IMR-90 (cell line): ENCODE measurements at regions not wholly inside any gene's neighbourhood (a gene's known extent, or its start where the extent isn't known, plus 50 kb on each side); places are given as distances from the start of the nearest gene placed in this dataset.

ENCODE experiments used
- ATAC-seq: fragments of 200-7000 bp; cut with Tn5 transposase; 2 replicates; pipeline ENCODE4 v1.9.1; 2020; ENCODE audit warnings: low read depth, mild to moderate bottlenecking, moderate library complexity
- BruUV-seq: library from RNA; stranded (reverse); fragments of 400-500 nt; replicated peaks from 2 replicates; lab custom pipeline; 2021; lab: Mats Ljungman, UMichigan
- CTCF ChIA-PET: fragments of 300-600 bp; formaldehyde crosslinking; extraction: SDS; loops from one replicate; lab custom pipeline; 2021; ENCODE audit warnings: antibody characterized with exemption; lab: Yijun Ruan, JAX
- POLR2A ChIA-PET: fragments of 300-600 bp; sonication (Branson Sonifier 250); formaldehyde crosslinking; loops from one replicate; lab custom pipeline; 2022; ENCODE audit warnings: antibody characterized with exemption; ENCODE audit not compliant: unreplicated experiment; lab: Charles Lee
- DNase-seq: peaks from one replicate; pipeline ENCODE4 v3.0.0; 2013
- H2AFZ ChIP-seq: replicated peaks from 2 replicates; pipeline ENCODE3; 2013; ENCODE audit warnings: low read length, mild to moderate bottlenecking; ENCODE audit not compliant: poor library complexity
- H2AK5ac ChIP-seq: 2 replicates; pipeline ENCODE4 v1.6.1; 2013; ENCODE audit warnings: low read depth, low read length, inconsistent platforms
- H2AK9ac ChIP-seq: replicated peaks from 2 replicates; pipeline ENCODE3; 2013; ENCODE audit warnings: mild to moderate bottlenecking, low read depth, low read length, moderate library complexity; ENCODE audit not compliant: poor library complexity
- H2BK120ac ChIP-seq: 2 replicates; pipeline ENCODE4 v1.6.1; 2013; ENCODE audit warnings: low read depth, low read length, inconsistent platforms
- H2BK15ac ChIP-seq: 3 replicates; pipeline ENCODE4 v1.6.1; 2013; ENCODE audit warnings: low read depth, low read length, inconsistent platforms
- H2BK20ac ChIP-seq: 2 replicates; pipeline ENCODE4 v1.6.1; 2013; ENCODE audit warnings: low read depth, mild to moderate bottlenecking, inconsistent platforms, low read length, moderate library complexity
- H2BK5ac ChIP-seq: 2 replicates; pipeline ENCODE4 v1.6.1; 2013; ENCODE audit warnings: mild to moderate bottlenecking, low read depth, low read length, inconsistent platforms; ENCODE audit not compliant: poor library complexity, severe bottlenecking
- H3K14ac ChIP-seq: replicated peaks from 2 replicates; pipeline ENCODE4 v1.6.1; 2013; ENCODE audit warnings: low read depth, low read length, inconsistent platforms
- H3K18ac ChIP-seq: 2 replicates; pipeline ENCODE4 v1.6.1; 2013; ENCODE audit warnings: low read depth, low read length, control low read depth
- H3K23ac ChIP-seq: 2 replicates; pipeline ENCODE4 v1.6.1; 2013; ENCODE audit warnings: low read depth, low read length, inconsistent platforms
- H3K27ac ChIP-seq: 2 replicates; pipeline ENCODE4 v1.5.1; 2013; ENCODE audit warnings: mild to moderate bottlenecking, control low read depth, low read length; ENCODE audit not compliant: insufficient read depth
- H3K27me3 ChIP-seq: 2 replicates; pipeline ENCODE4 v1.6.1; 2013; ENCODE audit warnings: low read length; ENCODE audit not compliant: control insufficient read depth, insufficient read depth
- H3K36me3 ChIP-seq: 2 replicates; pipeline ENCODE4 v1.6.1; 2013; ENCODE audit warnings: low read length, mixed read lengths; ENCODE audit not compliant: control insufficient read depth, insufficient read depth
- H3K4ac ChIP-seq: 2 replicates; pipeline ENCODE4 v1.6.1; 2013; ENCODE audit warnings: low read depth, low read length, inconsistent platforms
- H3K4me1 ChIP-seq: 2 replicates; pipeline ENCODE4 v1.6.1; 2013; ENCODE audit warnings: low read length, mixed read lengths; ENCODE audit not compliant: control insufficient read depth, insufficient read depth
- H3K4me2 ChIP-seq: 2 replicates; pipeline ENCODE4 v1.6.1; 2013; ENCODE audit warnings: low read depth, mild to moderate bottlenecking, control low read depth, low read length, moderate library complexity
- H3K4me3 ChIP-seq: 2 replicates; pipeline ENCODE4 v1.5.1; 2013; ENCODE audit warnings: low read depth, mild to moderate bottlenecking, control low read depth, low read length, moderate library complexity; ENCODE audit not compliant: insufficient read depth
- H3K56ac ChIP-seq: 2 replicates; pipeline ENCODE4 v1.6.1; 2013; ENCODE audit warnings: low read length, inconsistent platforms; ENCODE audit not compliant: insufficient read depth; ENCODE audit errors: extremely low read depth
- H3K79me1 ChIP-seq, 2 experiments: 2 replicates each; pipeline ENCODE4 v1.6.1; 2013; ENCODE audit warnings: low read length in 2 of 2, inconsistent platforms in 1 of 2, low read depth in 1 of 2
- H3K9ac ChIP-seq: 2 replicates; pipeline ENCODE4 v1.6.1; 2013; ENCODE audit warnings: low read depth, low read length, control low read depth
- H3K9me1 ChIP-seq: 2 replicates; pipeline ENCODE4 v1.6.1; 2013; ENCODE audit warnings: low read length, inconsistent platforms; ENCODE audit not compliant: insufficient read depth
- H3K9me3 ChIP-seq: 2 replicates; pipeline ENCODE4 v1.6.1; 2013; ENCODE audit warnings: low read length; ENCODE audit not compliant: control insufficient read depth, insufficient read depth
- H4K20me1 ChIP-seq: 2 replicates; pipeline ENCODE4 v1.6.1; 2013; ENCODE audit warnings: low read length, inconsistent platforms; ENCODE audit not compliant: insufficient read depth
- H4K5ac ChIP-seq: 2 replicates; pipeline ENCODE4 v1.6.1; 2013; ENCODE audit warnings: mild to moderate bottlenecking, low read depth, low read length, control low read depth
- H4K8ac ChIP-seq, 2 experiments: 2 replicates each; pipeline ENCODE4 v1.6.1; 2013; ENCODE audit warnings: low read depth in 2 of 2, low read length in 2 of 2, control low read depth in 1 of 2, inconsistent platforms in 1 of 2
- H4K91ac ChIP-seq: 2 replicates; pipeline ENCODE4 v1.6.1; 2013; ENCODE audit warnings: low read depth, low read length, inconsistent platforms; ENCODE audit not compliant: insufficient read depth
- CHD1 ChIP-seq: IDR thresholded peaks from 2 replicates; pipeline ENCODE4 v1.6.1; 2012; ENCODE audit warnings: low read depth, low read length, improper control_type of control experiment
- MAFK ChIP-seq: IDR thresholded peaks from 2 replicates; pipeline ENCODE4 v1.6.1; 2012; ENCODE audit warnings: low read depth, low read length, improper control_type of control experiment
- MXI1 ChIP-seq: IDR thresholded peaks from 2 replicates; pipeline ENCODE4 v1.6.1; 2012; ENCODE audit warnings: low read depth, mild to moderate bottlenecking, low read length, moderate library complexity, borderline replicate concordance
- NFE2L2 ChIP-seq: fragments of 150-350 bp; IDR thresholded peaks from 2 replicates; pipeline ENCODE4 v1.6.1; 2016; ENCODE audit warnings: low read depth, mild to moderate bottlenecking, low read length
- RAD21 ChIP-seq: IDR thresholded peaks from 2 replicates; pipeline ENCODE4 v1.6.1; 2012; ENCODE audit warnings: low read length, improper control_type of control experiment
- RFX5 ChIP-seq: IDR thresholded peaks from 2 replicates; pipeline ENCODE4 v1.8.0; 2012; ENCODE audit warnings: low read depth, mild to moderate bottlenecking, low read length, moderate library complexity
- SMC3 ChIP-seq: fragments of 150-350 bp; IDR thresholded peaks from 2 replicates; pipeline ENCODE4 v1.6.1; 2016; ENCODE audit warnings: low read depth, mild to moderate bottlenecking, antibody characterized with exemption, low read length, moderate library complexity
- dilution Hi-C: fragments of 300-500 bp; cut with HindIII; formaldehyde crosslinking; loops from one replicate; pipeline ENCODE4 v1.14.3; 2018; ENCODE audit warnings: low sequenced_read_pairs; ENCODE audit not compliant: unreplicated experiment
- in situ Hi-C: fragments of 300-500 bp; cut with MboI; formaldehyde crosslinking; loops from 3 replicates; pipeline ENCODE4 v1.14.3; 2019; ENCODE audit warnings: low sequenced_read_pairs, inconsistent platforms, mixed read lengths
- intact Hi-C: fragments of 100-400 bp; cut with micrococcal nuclease; formaldehyde crosslinking; loops from 2 replicates; pipeline ENCODE4 v1.10.0; 2022
- TF ChIP-seq, protein P1 (sequence below): conservative IDR thresholded peaks from 2 replicates; pipeline ENCODE4 v1.5.1; 2012; ENCODE audit warnings: mild to moderate bottlenecking, low read depth, low read length, improper control_type of control experiment

DNA sequence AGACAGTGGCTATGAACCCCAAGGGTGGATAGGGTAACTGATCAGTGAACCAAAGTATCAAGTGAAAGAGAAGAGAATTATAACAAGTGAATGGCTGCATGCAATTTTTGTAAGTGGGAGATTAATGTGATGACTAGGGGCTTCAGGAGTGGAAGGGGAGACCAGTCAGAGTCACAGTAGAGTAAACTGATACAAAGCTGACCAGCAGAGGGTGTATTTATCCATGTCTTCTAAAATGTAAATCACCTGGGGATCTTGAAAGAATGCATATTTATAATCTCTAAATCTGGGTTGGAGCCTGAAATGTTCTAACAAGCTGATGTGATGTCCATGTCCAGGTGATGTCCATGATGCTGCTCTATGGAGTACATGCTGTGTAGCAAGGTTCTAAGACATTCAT lies 1351.3 kb upstream of the CHAC2 start:
- dilution Hi-C loops (no loop called here), intact Hi-C loops (no loop called here), in situ Hi-C loops (no loop called here)
- 0 out of 2 replicates have a peak overlapping the region, but pooled peaks have one; percentile 5 for H2AK5ac ChIP-seq
- peak overlapping the region; percentile 53; the same call in 1 of the 2 replicates for H4K5ac ChIP-seq
- H3K23ac ChIP-seq, result no peak overlapping the region
- ChIA-PET POLR2A (no interaction called here), CTCF (interaction anchor here (0.7 kb wide), 1 partner anchor 162 kb away, joined by 3 read pairs; no protein-coding TSS in a partner anchor)
- H3K4me3 ChIP-seq, result no peak overlapping the region
- no peak overlapping the region for H3K4me2 ChIP-seq
- TF ChIP-seq SMC3 (peak; percentile 22; the same call in 1 of the 2 replicates), NFE2L2 (no peak), CHD1 (no peak), RFX5 (no peak), RAD21 (peak; percentile 28), MXI1 (no peak), MAFK (no peak)
- TF ChIP-seq, protein P1, sequence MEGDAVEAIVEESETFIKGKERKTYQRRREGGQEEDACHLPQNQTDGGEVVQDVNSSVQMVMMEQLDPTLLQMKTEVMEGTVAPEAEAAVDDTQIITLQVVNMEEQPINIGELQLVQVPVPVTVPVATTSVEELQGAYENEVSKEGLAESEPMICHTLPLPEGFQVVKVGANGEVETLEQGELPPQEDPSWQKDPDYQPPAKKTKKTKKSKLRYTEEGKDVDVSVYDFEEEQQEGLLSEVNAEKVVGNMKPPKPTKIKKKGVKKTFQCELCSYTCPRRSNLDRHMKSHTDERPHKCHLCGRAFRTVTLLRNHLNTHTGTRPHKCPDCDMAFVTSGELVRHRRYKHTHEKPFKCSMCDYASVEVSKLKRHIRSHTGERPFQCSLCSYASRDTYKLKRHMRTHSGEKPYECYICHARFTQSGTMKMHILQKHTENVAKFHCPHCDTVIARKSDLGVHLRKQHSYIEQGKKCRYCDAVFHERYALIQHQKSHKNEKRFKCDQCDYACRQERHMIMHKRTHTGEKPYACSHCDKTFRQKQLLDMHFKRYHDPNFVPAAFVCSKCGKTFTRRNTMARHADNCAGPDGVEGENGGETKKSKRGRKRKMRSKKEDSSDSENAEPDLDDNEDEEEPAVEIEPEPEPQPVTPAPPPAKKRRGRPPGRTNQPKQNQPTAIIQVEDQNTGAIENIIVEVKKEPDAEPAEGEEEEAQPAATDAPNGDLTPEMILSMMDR, result 0 out of 2 replicates have a peak, but pooled peaks have one; percentile 29
- ATAC-seq, result peak; percentile 60
- no peaks in the 10 kb centered on the region for H3K9me1 ChIP-seq
- peak overlapping the region; percentile 50 for H2BK120ac ChIP-seq
- H3K9ac ChIP-seq, result no peak overlapping the region
- H2AFZ ChIP-seq, result no peak overlapping the region
- H2BK20ac ChIP-seq, result peak overlapping the region; percentile 78
- no peak overlapping the region for H3K56ac ChIP-seq
- H2AK9ac ChIP-seq, result no peak overlapping the region
- peak overlapping the region; percentile 33; the same call in 1 of the 2 replicates for H4K91ac ChIP-seq
- no peak overlapping the region for H2BK5ac ChIP-seq
- no peaks in the 10 kb centered on the region for H4K20me1 ChIP-seq
- no peak overlapping the region for H3K14ac ChIP-seq
- H3K18ac ChIP-seq, result peak overlapping the region; percentile 85; the same call in 1 of the 2 replicates
- H4K8ac ChIP-seq, result peak overlapping the region in 1 of 2 experiments; percentile 50; a peak in 1 of 4 replicates
- H2BK15ac ChIP-seq, result no peak overlapping the region
- DNase-seq, result peak; percentile 33
- H3K36me3 ChIP-seq, result no peaks in the 10 kb centered on the region
- H3K9me3 ChIP-seq, result no peaks in the 10 kb centered on the region; the same call in 1 of the 2 replicates
- no TSS peak for BruUV-seq
- no peaks in the 10 kb centered on the region for H3K79me1 ChIP-seq
- H3K4ac ChIP-seq, result peak overlapping the region; percentile 6
- no peak overlapping the region for H3K27ac ChIP-seq
- H3K27me3 ChIP-seq, result no peaks in the 10 kb centered on the region
- H3K4me1 ChIP-seq, result peaks cover 2% of the 10 kb centered on the region; the same call in 1 of the 2 replicates
